Endodermal cell (in vitro differentiated cells): ENCODE measurements at regions not wholly inside any gene's neighbourhood (a gene's known extent, or its start where the extent isn't known, plus 50 kb on each side); places are given as distances from the start of the nearest gene placed in this dataset.

Experiments used
- DNase-seq: peaks from one replicate; pipeline ENCODE4 v3.0.0-alpha.2; 2017
- H3K27ac ChIP-seq: 2 replicates; pipeline ENCODE4 v1.5.1; 2013; ENCODE audit warnings: mild to moderate bottlenecking, low read depth, low read length, moderate library complexity
- H3K27me3 ChIP-seq: 2 replicates; pipeline ENCODE4 v1.6.1; 2013; ENCODE audit warnings: mild to moderate bottlenecking, low read length, moderate library complexity; ENCODE audit not compliant: insufficient read depth, control insufficient read depth, poor library complexity, severe bottlenecking
- H3K36me3 ChIP-seq: 2 replicates; pipeline ENCODE4 v1.7.0; 2013; ENCODE audit warnings: mild to moderate bottlenecking, low read length, moderate library complexity; ENCODE audit not compliant: control insufficient read depth, insufficient read depth
- H3K4me1 ChIP-seq: one replicate; pipeline ENCODE4 v1.7.0; 2013; ENCODE audit warnings: low read length; ENCODE audit not compliant: control insufficient read depth, insufficient read depth
- H3K4me3 ChIP-seq: 2 replicates; pipeline ENCODE4 v1.5.1; 2013; ENCODE audit warnings: mild to moderate bottlenecking, low read length, moderate library complexity
- H3K9ac ChIP-seq: 2 replicates; pipeline ENCODE4 v1.6.1; 2013; ENCODE audit warnings: mild to moderate bottlenecking, low read length, moderate library complexity; ENCODE audit not compliant: poor library complexity, severe bottlenecking; ENCODE audit errors: extremely low read depth
- H3K9me3 ChIP-seq: 2 replicates; pipeline ENCODE4 v1.6.1; 2013; ENCODE audit warnings: mild to moderate bottlenecking, low read length, moderate library complexity; ENCODE audit not compliant: control insufficient read depth
- H3K27ac Mint-ChIP-seq: 2 replicates; pipeline ENCODE4 v1.8.0; 2020; ENCODE audit warnings: mixed read lengths
- H3K27me3 Mint-ChIP-seq: 2 replicates; pipeline ENCODE4 v1.8.0; 2021; ENCODE audit warnings: mild to moderate bottlenecking, mixed read lengths; ENCODE audit not compliant: insufficient read depth
- H3K36me3 Mint-ChIP-seq: 2 replicates; pipeline ENCODE4 v1.8.0; 2020; ENCODE audit warnings: low read depth, mixed read lengths
- H3K4me1 Mint-ChIP-seq: 2 replicates; pipeline ENCODE4 v1.8.0; 2020; ENCODE audit warnings: mixed read lengths
- H3K4me3 Mint-ChIP-seq: 2 replicates; pipeline ENCODE4 v1.8.0; 2020; ENCODE audit warnings: mild to moderate bottlenecking, moderate library complexity, mixed read lengths
- H3K9me3 Mint-ChIP-seq: 2 replicates; pipeline ENCODE4 v1.8.0; 2020; ENCODE audit warnings: mild to moderate bottlenecking, mixed read lengths
- WGBS, 2 experiments: methylation state at CpG; one replicate each; pipeline versions ENCODE4 v1.1.5 to v1.1.7; 2013; ENCODE audit warnings: missing lambda C conversion rate in 2 of 2, mixed read lengths in 1 of 2; ENCODE audit not compliant: insufficient coverage in 1 of 2, insufficient read length in 1 of 2; 5-methylcytosine and 5-hydroxymethylcytosine counted together
- TF ChIP-seq, protein P1 (sequence below): fragments of 200-600 bp; sonication (generic); conservative IDR thresholded peaks from 2 replicates; pipeline ENCODE4 v1.5.0; 2021; ENCODE audit warnings: antibody characterized with exemption, mild to moderate bottlenecking

DNA sequence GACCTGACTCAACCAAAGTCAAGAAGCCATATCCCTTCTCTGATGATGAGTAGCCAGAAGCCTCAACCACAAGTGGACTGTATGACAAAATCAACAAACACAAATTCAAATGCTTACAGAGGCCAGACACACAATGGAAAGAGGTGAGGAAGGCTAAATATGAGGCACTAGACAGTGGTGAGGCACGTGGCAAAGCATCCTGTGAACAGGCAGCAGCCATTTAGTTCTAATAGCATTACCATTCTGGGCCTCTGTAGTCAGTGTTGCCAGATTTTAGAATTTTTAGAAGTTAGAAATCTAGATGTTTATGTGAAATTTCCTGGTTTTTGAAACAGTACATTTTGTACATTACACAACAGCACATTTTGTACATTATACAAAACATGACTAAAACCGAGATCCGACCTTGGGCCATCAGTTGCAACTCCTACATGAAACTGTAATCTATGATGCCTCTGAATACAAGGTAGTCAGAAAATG, 403.3 kb downstream of the COG6 start:
- no peak overlapping the region for H3K9ac ChIP-seq
- 92 to 100% methylated on average over 2 to 3 of the region's 3 CpGs for WGBS, 2 experiments
- Mint-ChIP-seq H3K4me1 (peaks cover 11% of the 10 kb centered on the region), H3K9me3 (no peaks in the 10 kb centered on the region), H3K27me3 (no peaks in the 10 kb centered on the region), H3K27ac (no peak overlapping the region), H3K4me3 (no peak overlapping the region), H3K36me3 (no peaks in the 10 kb centered on the region)
- DNase-seq = no peak
- H3K36me3 ChIP-seq = no peaks in the 10 kb centered on the region
- no peaks in the 10 kb centered on the region for H3K27me3 ChIP-seq
- H3K4me3 ChIP-seq = no peak overlapping the region
- no peak overlapping the region for H3K27ac ChIP-seq
- TF ChIP-seq, protein P1, sequence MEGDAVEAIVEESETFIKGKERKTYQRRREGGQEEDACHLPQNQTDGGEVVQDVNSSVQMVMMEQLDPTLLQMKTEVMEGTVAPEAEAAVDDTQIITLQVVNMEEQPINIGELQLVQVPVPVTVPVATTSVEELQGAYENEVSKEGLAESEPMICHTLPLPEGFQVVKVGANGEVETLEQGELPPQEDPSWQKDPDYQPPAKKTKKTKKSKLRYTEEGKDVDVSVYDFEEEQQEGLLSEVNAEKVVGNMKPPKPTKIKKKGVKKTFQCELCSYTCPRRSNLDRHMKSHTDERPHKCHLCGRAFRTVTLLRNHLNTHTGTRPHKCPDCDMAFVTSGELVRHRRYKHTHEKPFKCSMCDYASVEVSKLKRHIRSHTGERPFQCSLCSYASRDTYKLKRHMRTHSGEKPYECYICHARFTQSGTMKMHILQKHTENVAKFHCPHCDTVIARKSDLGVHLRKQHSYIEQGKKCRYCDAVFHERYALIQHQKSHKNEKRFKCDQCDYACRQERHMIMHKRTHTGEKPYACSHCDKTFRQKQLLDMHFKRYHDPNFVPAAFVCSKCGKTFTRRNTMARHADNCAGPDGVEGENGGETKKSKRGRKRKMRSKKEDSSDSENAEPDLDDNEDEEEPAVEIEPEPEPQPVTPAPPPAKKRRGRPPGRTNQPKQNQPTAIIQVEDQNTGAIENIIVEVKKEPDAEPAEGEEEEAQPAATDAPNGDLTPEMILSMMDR = no peak
- peaks cover 10% of the 10 kb centered on the region for H3K4me1 ChIP-seq
- H3K9me3 ChIP-seq = no peaks in the 10 kb centered on the region

GRCh38 chr13:40059540-40060232, 404.2 kb downstream of the COG6 start:
- no peak for DNase-seq
- TF ChIP-seq, protein P1 = no peak
- Histone ChIP-seq H3K9me3 (no peaks in the 10 kb centered on the region), H3K4me3 (no peak overlapping the region), H3K4me1 (peaks cover 15% of the 10 kb centered on the region), H3K27me3 (no peaks in the 10 kb centered on the region), H3K36me3 (no peaks in the 10 kb centered on the region), H3K27ac (no peak overlapping the region), H3K9ac (no peak overlapping the region)
- Mint-ChIP-seq H3K4me1 (peaks cover 20% of the 10 kb centered on the region), H3K27me3 (no peaks in the 10 kb centered on the region), H3K9me3 (no peaks in the 10 kb centered on the region), H3K4me3 (no peak overlapping the region), H3K36me3 (no peaks in the 10 kb centered on the region), H3K27ac (no peak overlapping the region)
- WGBS, 2 experiments = 83 to 84% methylated on average over 3 to 8 of the region's 8 CpGs

DNA sequence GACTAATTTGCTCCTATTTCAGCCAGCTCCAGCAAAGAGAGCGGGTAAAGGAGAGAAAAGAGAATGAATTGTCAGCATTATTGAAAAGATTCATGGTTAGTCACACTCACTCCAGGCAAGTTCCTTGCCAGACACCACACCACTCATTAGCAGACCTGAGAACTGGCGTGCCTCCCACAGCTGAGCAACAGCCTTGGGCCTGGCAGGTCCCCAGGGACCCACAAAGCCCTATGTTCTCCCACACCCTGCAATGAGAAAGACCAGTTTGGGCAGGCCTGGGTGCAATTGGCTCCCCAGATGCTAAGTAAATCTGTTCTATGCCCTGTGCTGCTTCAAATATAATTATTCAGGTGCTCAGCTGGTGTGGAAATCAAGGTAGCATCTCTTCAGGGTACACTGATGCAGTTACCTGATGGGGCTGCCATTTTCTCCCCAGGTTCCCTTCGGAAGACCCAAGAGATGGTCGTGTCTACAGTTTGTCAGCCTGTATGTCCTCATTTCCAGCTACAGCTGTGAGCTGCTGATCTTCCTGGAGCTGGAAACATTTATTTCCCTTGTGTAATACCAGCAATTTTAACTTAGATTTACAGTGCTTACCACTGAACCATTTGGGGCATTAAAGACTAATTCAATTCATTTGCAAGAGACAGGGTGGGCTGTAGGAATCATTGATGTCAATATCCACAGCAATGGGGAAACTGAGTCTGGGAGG, 405.0 kb downstream of the COG6 start:
- H3K36me3 ChIP-seq = no peaks in the 10 kb centered on the region
- H3K27me3 ChIP-seq = no peaks in the 10 kb centered on the region
- peaks cover 15% of the 10 kb centered on the region for H3K4me1 ChIP-seq
- no peaks in the 10 kb centered on the region for H3K9me3 Mint-ChIP-seq
- H3K27ac ChIP-seq = no peak overlapping the region
- no peak overlapping the region for H3K9ac ChIP-seq
- peaks cover 23% of the 10 kb centered on the region for H3K4me1 Mint-ChIP-seq
- no peak for DNase-seq
- WGBS, 2 experiments = 90 to 94% methylated on average over 2 to 3 of the region's 4 CpGs
- H3K27me3 Mint-ChIP-seq = no peaks in the 10 kb centered on the region
- no peaks in the 10 kb centered on the region for H3K9me3 ChIP-seq
- no peak overlapping the region for H3K27ac Mint-ChIP-seq
- TF ChIP-seq, protein P1 = no peak
- no peak overlapping the region for H3K4me3 ChIP-seq
- no peak overlapping the region for H3K4me3 Mint-ChIP-seq
- H3K36me3 Mint-ChIP-seq = no peaks in the 10 kb centered on the region
